AG09309 (cell line): ENCODE measurements at regions not wholly inside any gene's neighbourhood (a gene's known extent, or its start where the extent isn't known, plus 50 kb on each side); places are given as distances from the start of the nearest gene placed in this dataset.

Source experiments
- DNase-seq: peaks from one replicate; pipeline ENCODE4 v3.0.0-alpha.2; 2010; ENCODE audit warnings: low read depth
- H3K4me3 ChIP-seq: 2 replicates; pipeline ENCODE4 v1.5.1; 2011; ENCODE audit warnings: mild to moderate bottlenecking, low read depth, low read length, moderate library complexity; ENCODE audit not compliant: control insufficient read depth
- TF ChIP-seq, protein P1 (sequence below): IDR thresholded peaks from 2 replicates; pipeline ENCODE4 v1.5.1; 2011; ENCODE audit warnings: mild to moderate bottlenecking, low read depth, low read length, inconsistent platforms; ENCODE audit not compliant: insufficient read depth, control insufficient read depth; ENCODE audit errors: missing control alignments

- TF ChIP-seq, protein P1, sequence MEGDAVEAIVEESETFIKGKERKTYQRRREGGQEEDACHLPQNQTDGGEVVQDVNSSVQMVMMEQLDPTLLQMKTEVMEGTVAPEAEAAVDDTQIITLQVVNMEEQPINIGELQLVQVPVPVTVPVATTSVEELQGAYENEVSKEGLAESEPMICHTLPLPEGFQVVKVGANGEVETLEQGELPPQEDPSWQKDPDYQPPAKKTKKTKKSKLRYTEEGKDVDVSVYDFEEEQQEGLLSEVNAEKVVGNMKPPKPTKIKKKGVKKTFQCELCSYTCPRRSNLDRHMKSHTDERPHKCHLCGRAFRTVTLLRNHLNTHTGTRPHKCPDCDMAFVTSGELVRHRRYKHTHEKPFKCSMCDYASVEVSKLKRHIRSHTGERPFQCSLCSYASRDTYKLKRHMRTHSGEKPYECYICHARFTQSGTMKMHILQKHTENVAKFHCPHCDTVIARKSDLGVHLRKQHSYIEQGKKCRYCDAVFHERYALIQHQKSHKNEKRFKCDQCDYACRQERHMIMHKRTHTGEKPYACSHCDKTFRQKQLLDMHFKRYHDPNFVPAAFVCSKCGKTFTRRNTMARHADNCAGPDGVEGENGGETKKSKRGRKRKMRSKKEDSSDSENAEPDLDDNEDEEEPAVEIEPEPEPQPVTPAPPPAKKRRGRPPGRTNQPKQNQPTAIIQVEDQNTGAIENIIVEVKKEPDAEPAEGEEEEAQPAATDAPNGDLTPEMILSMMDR: no peak
- DNase-seq: no peak
- no peak overlapping the region for H3K4me3 ChIP-seq
Observed at GRCh38 chr10:21413268-21413667, 112.2 kb downstream of the SKIDA1 start.

DNA sequence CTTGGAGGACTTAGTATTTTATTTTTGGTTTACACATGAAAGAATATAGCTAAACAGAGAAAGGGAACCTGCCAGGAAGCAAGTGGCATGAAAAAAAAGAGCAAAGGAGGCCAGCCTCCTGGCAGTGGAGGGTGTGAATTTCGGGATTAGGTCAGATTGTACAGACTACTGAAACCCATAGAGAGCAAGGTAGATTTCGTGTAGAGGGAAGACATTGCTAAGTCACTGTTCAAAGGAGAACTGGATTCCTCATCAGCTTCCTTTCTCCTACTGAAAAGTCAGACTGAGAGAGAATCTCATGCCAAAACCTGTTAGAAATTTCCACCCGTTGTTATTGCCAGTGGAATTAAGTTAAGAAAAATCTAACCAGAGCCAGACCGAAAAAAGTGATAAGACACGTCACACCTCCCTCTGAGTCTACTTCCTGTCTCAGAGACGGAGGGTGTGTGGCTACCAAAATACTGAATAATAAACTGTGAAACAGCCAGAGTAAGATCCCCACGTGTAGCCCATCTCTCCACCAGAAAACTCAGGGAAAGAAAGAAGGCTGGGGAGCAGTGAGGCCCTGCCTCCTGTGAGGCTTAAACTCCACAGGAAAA is 118.8 kb downstream of the SKIDA1 start:
- peak; percentile 34 for DNase-seq
- TF ChIP-seq, protein P1: no peak
- H3K4me3 ChIP-seq: no peak overlapping the region

GRCh38 chr10:21405981-21406380 is 119.5 kb downstream of the SKIDA1 start:
- no peak overlapping the region for H3K4me3 ChIP-seq
- no peak for DNase-seq
- TF ChIP-seq, protein P1: no peak

- TF ChIP-seq, protein P1: no peak
- DNase-seq: no peak
- H3K4me3 ChIP-seq: no peak overlapping the region
Observed at GRCh38 chr10:21403256-21404015, 122.0 kb downstream of the SKIDA1 start.

DNA sequence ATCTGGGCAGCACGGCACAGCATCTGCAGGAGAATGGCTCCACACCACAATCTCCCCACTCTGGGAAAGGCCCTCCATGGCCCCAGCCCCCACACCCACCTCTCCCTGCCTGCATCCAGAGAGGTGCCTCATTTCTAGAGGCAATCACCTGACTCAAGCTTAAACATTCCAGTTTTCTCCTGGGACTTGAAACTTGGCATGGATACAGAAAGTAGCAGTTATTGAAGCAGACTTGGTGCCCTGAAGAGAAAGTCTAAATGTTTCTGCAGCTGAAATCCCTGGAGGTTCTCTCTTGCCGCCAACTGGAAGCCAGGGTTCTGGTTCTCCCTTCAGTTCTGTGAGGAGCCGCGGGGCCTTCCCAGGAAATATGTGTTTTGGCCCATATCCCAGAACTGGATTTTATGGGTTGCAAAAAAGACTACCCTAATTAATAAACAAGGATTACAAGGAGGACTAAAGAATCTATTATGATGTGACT is 122.8 kb downstream of the SKIDA1 start:
- DNase-seq: peak; percentile 13
- no peak overlapping the region for H3K4me3 ChIP-seq
- TF ChIP-seq, protein P1: no peak

GRCh38 chr10:21401196-21401595 is 124.3 kb downstream of the SKIDA1 start:
- H3K4me3 ChIP-seq: no peak overlapping the region
- DNase-seq: no peak
- TF ChIP-seq, protein P1: no peak
